ENCODE measurements at regions not wholly inside any gene's neighbourhood (a gene's known extent, or its start where the extent isn't known, plus 50 kb on each side); places are given as distances from the start of the nearest gene placed in this dataset.

GRCh38 chr5:15234366-15234765 lies 265.6 kb upstream of the FBXL7 start:
- H3K27ac ChIP-seq (ENCODE audit: low read length), result no peak overlapping the region
- WGBS (ENCODE audit: insufficient coverage), result 29% methylated on average over 2 of the region's 2 CpGs
- Mint-ChIP-seq H3K36me3 (no peaks in the 10 kb centered on the region), H3K27ac (no peak overlapping the region), H3K9me3 (peaks cover 18 to 19% of the 10 kb centered on the region in 2 donors), H3K27me3 (ENCODE audit: low read depth in 2 of 2) (no peaks in the 10 kb centered on the region), H3K4me1 (no peaks in the 10 kb centered on the region), H3K4me3 (no peak overlapping the region)
- intact Hi-C loops (cut with micrococcal nuclease), result no loop called here
- TF ChIP-seq CTCF (IDR thresholded peaks at IDR 0.05), result no peak
- no peak for ATAC-seq
- no peaks in the 10 kb centered on the region for H3K27me3 ChIP-seq (ENCODE audit: control insufficient read depth, insufficient read depth, low read length)
- H3K4me3 ChIP-seq (ENCODE audit: low read length), result no peak overlapping the region
- H3K36me3 ChIP-seq (ENCODE audit: control insufficient read depth, insufficient read depth, low read length), result no peaks in the 10 kb centered on the region
- no peak for DNase-seq
- no peaks in the 10 kb centered on the region for H3K4me1 ChIP-seq (ENCODE audit: control insufficient read depth, insufficient read depth, low read length)
- H3K9me3 ChIP-seq (ENCODE audit: control insufficient read depth, insufficient read depth, low read length), result no peaks in the 10 kb centered on the region

- Histone ChIP-seq H3K36me3 (ENCODE audit: control insufficient read depth, insufficient read depth, low read length) (no peaks in the 10 kb centered on the region), H3K27me3 (ENCODE audit: control insufficient read depth, insufficient read depth, low read length) (no peaks in the 10 kb centered on the region), H3K9me3 (ENCODE audit: control insufficient read depth, insufficient read depth, low read length) (no peaks in the 10 kb centered on the region), H3K4me3 (ENCODE audit: low read length) (no peak overlapping the region), H3K27ac (ENCODE audit: low read length) (no peak overlapping the region), H3K4me1 (ENCODE audit: control insufficient read depth, insufficient read depth, low read length) (no peaks in the 10 kb centered on the region)
- Mint-ChIP-seq H3K27ac (no peak overlapping the region), H3K4me1 (no peaks in the 10 kb centered on the region), H3K9me3 (peaks cover 16 to 17% of the 10 kb centered on the region in 2 donors), H3K4me3 (no peak overlapping the region), H3K36me3 (no peaks in the 10 kb centered on the region), H3K27me3 (ENCODE audit: low read depth in 2 of 2) (no peaks in the 10 kb centered on the region)
- no peak for TF ChIP-seq CTCF (IDR thresholded peaks at IDR 0.05)
- DNase-seq, result no peak
- intact Hi-C loops (cut with micrococcal nuclease), result no loop called here
- ATAC-seq, result no peak
- 86% methylated on average over 5 of the region's 8 CpGs for WGBS (ENCODE audit: insufficient coverage)
Observed at GRCh38 chr5:15233566-15233965, 266.4 kb upstream of the FBXL7 start.

GRCh38 chr5:15222156-15222555 lies 277.8 kb upstream of the FBXL7 start:
- no peak for TF ChIP-seq CTCF (IDR thresholded peaks at IDR 0.05)
- ATAC-seq (no peak), DNase-seq (no peak)
- H3K36me3 Mint-ChIP-seq, result no peaks in the 10 kb centered on the region
- H3K4me1 ChIP-seq (ENCODE audit: control insufficient read depth, insufficient read depth, low read length), result no peaks in the 10 kb centered on the region
- peaks cover 13 to 15% of the 10 kb centered on the region in 2 donors for H3K9me3 Mint-ChIP-seq
- no peak overlapping the region for H3K4me3 ChIP-seq (ENCODE audit: low read length)
- no peaks in the 10 kb centered on the region for H3K27me3 ChIP-seq (ENCODE audit: control insufficient read depth, insufficient read depth, low read length)
- no peaks in the 10 kb centered on the region for H3K27me3 Mint-ChIP-seq (ENCODE audit: low read depth in 2 of 2)
- H3K4me1 Mint-ChIP-seq, result no peaks in the 10 kb centered on the region
- no peak overlapping the region for H3K27ac Mint-ChIP-seq
- no peak overlapping the region for H3K4me3 Mint-ChIP-seq
- H3K36me3 ChIP-seq (ENCODE audit: control insufficient read depth, insufficient read depth, low read length), result no peaks in the 10 kb centered on the region
- 37% methylated on average over 2 of the region's 2 CpGs for WGBS (ENCODE audit: insufficient coverage)
- H3K9me3 ChIP-seq (ENCODE audit: control insufficient read depth, insufficient read depth, low read length), result peaks cover 2% of the 10 kb centered on the region
- no peak overlapping the region for H3K27ac ChIP-seq (ENCODE audit: low read length)
- intact Hi-C loops (cut with micrococcal nuclease), result no loop called here

GRCh38 chr5:15220642-15221173 lies 279.3 kb upstream of the FBXL7 start:
- H3K9me3 ChIP-seq (ENCODE audit: control insufficient read depth, insufficient read depth, low read length), result peaks cover 2% of the 10 kb centered on the region
- no peak for DNase-seq
- H3K27ac ChIP-seq (ENCODE audit: low read length), result no peak overlapping the region
- H3K27me3 Mint-ChIP-seq (ENCODE audit: low read depth in 2 of 2), result no peaks in the 10 kb centered on the region
- H3K4me1 ChIP-seq (ENCODE audit: control insufficient read depth, insufficient read depth, low read length), result no peaks in the 10 kb centered on the region
- no peak for ATAC-seq
- H3K4me3 ChIP-seq (ENCODE audit: low read length), result no peak overlapping the region
- H3K27ac Mint-ChIP-seq, result no peak overlapping the region
- intact Hi-C loops (cut with micrococcal nuclease), result no loop called here
- no peaks in the 10 kb centered on the region for H3K36me3 ChIP-seq (ENCODE audit: control insufficient read depth, insufficient read depth, low read length)
- over 99% methylated on average over 5 of the region's 5 CpGs for WGBS (ENCODE audit: insufficient coverage)
- TF ChIP-seq CTCF (IDR thresholded peaks at IDR 0.05), result no peak
- no peaks in the 10 kb centered on the region for H3K27me3 ChIP-seq (ENCODE audit: control insufficient read depth, insufficient read depth, low read length)
- no peak overlapping the region for H3K4me3 Mint-ChIP-seq
- no peaks in the 10 kb centered on the region for H3K36me3 Mint-ChIP-seq
- H3K4me1 Mint-ChIP-seq, result no peaks in the 10 kb centered on the region
- peaks cover 13 to 16% of the 10 kb centered on the region in 2 donors for H3K9me3 Mint-ChIP-seq

Data from natural killer cell (primary cell).